GM12872 (cell line): ENCODE measurements at regions not wholly inside any gene's neighbourhood (a gene's known extent, or its start where the extent isn't known, plus 50 kb on each side); places are given as distances from the start of the nearest gene placed in this dataset.

Experiments used
- CTCF ChIP-seq: IDR thresholded peaks from 3 replicates; pipeline ENCODE4 v1.5.1; 2011; ENCODE audit warnings: low read depth, mild to moderate bottlenecking, low read length, moderate library complexity; ENCODE audit not compliant: insufficient read depth

- no peak for TF ChIP-seq CTCF
Observed at GRCh38 chr2:4369826-4370419, 666.5 kb downstream of the DCDC2C start.

- no peak for TF ChIP-seq CTCF
Observed at GRCh38 chr2:4370422-4371090, 667.2 kb downstream of the DCDC2C start.

- no peak for TF ChIP-seq CTCF
Observed at GRCh38 chr2:4381049-4381448, 677.7 kb downstream of the DCDC2C start.

- TF ChIP-seq CTCF, result no peak
Observed at GRCh38 chr2:4381773-4382172, 678.4 kb downstream of the DCDC2C start.

GRCh38 chr2:4391013-4391412 is 687.6 kb downstream of the DCDC2C start:
- TF ChIP-seq CTCF, result no peak

GRCh38 chr2:4404363-4404762 is 701.0 kb downstream of the DCDC2C start:
- TF ChIP-seq CTCF, result no peak

GRCh38 chr2:4408321-4408720 is 704.9 kb downstream of the DCDC2C start:
- TF ChIP-seq CTCF, result no peak
